GM21381 (cell line): ENCODE measurements at regions not wholly inside any gene's neighbourhood (a gene's known extent, or its start where the extent isn't known, plus 50 kb on each side); places are given as distances from the start of the nearest gene placed in this dataset.

ENCODE experiments used
- ATAC-seq: cut with Tn5 transposase; IDR thresholded peaks from one replicate; pipeline ENCODE4 v1.9.1; 2021; ENCODE audit warnings: mild to moderate bottlenecking, moderate library complexity; ENCODE audit not compliant: unreplicated experiment

DNA sequence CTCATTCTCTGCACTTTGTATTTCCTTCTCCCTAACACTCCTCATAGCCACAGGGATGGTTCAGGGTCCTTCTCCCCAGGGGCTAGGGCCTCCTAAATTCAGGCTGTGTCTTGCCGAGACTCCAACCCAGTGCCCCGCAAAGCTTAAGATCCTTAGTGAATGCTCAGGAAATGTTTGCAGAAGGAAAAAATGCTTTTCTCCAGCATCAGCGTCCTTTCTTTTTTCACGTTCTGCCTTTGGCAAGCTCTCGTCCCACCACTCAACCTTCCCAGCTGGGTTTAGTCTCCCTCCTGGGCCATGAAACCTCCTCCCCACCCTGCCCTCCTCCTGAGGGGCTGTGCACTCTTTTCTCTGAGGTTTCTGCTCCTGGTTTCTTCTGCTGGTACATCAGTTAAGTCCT lies 503.8 kb upstream of the B3GAT1 start:
- ATAC-seq: no peak

DNA sequence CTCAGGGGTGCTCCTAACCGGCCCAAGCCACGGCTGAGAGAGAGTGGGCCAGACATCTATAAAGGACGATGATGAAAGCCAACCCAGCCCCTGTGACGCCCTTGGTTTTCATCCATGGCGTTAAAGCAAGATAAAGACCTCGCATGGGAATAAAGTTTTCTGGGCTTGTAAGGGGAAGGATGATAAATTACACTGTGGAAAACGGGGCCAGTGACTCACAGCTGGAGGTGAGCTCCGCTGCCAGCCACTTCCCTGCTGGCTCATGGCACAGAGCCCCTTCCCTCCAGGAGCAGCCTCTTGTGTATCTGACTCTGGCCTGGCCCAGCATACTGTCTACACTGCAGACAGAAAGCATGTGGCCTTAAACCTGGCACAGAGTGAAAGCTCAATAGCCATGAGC lies 503.2 kb upstream of the B3GAT1 start:
- ATAC-seq: no peak

DNA sequence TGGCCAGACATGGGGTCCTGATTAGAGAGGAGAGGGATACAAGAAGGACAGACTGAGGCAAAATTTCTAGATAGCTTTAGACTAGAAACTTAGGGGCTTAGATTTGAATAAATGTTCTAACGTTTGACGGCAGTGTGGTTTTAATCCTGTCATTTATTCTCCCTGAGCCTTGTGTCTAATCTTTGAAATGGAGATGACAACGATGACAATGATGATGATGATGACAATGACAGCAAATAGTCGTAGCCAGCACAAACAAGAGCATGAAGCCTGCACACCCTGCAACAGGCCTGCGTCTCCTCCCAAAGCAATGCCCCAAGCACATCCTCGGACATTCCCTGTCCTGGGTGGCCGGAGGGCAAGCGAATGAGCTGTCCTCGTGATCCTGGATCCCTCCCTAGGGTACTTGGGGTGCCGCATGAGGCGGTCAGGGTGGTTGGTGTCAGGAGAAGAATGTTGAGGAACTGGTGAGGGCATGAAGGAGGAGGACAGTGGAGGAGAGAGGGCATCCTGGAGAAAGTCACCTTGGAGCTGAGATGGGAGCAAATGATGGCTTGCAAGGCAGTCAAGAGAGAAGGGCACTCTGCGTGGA lies 502.1 kb upstream of the B3GAT1 start:
- no peak for ATAC-seq

DNA sequence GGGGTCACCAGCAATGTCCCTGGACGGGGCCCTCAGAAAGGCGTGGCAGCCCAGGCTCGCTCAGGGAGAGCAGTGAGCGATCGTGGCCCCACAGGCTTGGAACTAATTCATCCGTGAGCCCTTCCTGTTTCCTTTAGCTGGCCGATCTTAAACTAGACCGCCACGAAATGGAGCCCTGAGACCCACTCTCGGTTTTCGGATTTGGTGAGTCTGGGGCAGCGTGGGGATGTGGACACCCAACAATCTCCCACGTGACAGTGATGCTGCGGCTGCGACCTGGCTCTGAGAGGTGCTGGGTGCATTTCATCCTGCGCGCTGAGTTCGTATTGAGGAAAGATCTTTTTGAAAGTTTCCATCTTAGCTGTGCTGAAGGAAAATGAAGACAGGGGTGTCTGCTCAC lies 501.3 kb upstream of the B3GAT1 start:
- ATAC-seq: no peak

DNA sequence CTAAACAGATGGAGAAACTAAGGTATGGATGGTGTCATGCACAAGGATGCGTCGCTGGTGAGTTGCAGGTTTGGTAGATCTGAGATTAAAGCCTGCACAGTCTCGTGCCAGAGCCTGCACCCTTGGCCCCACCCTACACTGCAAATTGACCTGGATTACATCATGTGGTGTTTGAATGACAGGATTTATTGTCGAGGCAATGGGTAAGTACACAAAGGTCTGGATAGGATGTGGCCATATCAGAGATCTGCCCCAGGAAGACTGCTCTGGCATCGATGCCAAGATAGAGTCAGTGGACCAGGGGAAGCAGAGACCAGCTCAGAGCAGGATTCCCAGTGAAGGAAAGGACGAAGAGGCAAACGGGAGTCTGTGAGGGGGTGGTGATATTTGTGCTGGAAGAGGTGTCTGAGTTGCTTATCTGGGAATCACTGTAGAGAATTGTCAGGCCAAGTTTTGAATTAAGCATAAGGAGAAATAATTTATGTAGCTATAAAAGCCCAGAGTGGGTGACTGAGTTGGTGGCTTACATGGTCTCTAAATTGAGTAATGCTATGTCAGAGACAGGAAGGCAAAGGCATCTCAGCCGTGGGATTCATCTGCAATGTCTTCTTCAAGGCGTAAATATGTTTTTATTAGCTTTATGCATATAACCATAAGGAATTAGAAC lies 499.6 kb upstream of the B3GAT1 start:
- no peak for ATAC-seq

DNA sequence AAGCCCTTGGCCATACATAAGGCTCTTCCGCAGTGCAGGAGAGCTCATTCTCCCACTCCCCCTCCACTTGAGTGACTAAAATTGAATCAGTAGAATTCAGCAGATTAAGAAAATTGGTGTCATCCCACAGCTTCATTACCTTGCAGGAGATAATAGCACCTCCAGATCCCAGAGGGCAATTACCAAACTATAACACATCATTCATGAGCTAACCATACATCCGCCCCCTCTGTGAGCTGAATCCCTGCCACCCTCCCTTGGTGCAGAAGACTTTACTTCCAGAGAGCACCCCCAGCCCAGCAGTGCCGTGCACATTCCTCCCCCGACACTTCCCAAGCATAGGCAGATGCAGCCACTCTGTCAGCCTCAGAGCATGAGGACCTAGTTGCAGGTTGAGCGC lies 496.5 kb upstream of the B3GAT1 start:
- no peak for ATAC-seq

DNA sequence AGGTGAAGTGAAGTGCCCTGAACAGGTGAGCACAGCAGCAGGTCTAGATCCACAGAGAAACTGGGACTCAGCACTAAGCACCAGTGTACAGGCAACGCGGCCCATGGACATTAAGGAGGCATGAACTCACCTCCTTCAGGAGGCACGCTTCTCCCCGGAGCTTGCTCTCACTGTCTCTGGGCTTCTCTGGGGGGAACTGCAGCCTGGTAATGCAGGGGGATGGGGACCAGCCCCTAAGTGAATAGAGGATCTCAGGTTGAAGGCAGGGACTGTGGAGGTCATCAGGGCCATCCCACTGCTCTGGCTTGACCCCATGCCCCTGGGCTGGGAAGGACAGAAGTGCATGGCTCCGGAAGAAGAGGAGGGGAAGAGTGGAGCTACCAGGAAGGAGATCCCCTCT lies 495.6 kb upstream of the B3GAT1 start:
- no peak for ATAC-seq

DNA sequence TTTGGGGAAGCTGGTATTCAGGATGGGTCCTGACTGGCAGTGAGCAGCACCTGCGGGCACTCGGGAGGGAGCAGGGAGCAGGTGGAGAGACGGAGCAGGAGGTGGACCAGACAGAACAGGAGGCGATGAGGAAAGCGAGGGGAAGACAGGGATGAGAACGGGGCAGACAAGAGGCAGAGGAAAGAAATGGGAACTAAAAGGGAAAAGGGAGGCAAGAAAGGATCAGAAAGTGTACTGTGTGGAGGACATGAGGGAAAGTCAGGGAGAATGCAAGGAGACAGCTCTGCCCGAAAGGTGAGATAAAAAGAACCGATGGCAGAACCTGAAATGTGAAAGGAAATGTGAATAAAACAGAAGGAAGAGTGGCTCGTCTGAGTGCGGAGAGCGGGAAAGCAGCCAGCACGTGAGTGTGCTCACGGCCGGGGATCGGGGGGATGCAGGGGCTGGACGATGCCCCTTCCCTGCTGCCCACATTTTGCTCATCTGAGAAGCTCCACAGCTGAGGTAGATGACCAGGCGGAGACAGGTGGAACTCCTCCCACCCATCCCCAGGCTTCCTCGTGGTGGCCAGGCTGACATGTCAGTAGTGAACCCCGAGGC lies 494.4 kb upstream of the B3GAT1 start:
- no peak for ATAC-seq

DNA sequence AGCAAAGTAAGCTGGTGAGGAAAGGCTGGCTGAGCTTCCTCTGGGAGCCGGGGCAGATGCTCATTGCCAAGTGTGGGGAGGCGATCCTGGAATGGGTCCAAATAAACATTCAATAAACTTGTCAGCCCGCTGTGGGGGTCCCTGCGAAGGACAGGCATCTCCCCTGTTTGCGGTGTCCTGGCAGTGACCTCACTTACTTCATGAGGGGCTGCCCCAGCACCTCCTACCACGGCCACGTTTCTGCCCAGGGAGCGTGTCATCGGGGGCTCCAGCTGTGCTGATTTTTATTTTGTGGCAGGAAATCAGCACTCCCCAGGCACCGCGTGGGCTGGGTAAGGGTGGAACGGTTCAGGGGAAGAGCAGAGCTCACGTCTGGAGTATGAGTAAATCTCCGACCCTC lies 493.9 kb upstream of the B3GAT1 start:
- no peak for ATAC-seq

DNA sequence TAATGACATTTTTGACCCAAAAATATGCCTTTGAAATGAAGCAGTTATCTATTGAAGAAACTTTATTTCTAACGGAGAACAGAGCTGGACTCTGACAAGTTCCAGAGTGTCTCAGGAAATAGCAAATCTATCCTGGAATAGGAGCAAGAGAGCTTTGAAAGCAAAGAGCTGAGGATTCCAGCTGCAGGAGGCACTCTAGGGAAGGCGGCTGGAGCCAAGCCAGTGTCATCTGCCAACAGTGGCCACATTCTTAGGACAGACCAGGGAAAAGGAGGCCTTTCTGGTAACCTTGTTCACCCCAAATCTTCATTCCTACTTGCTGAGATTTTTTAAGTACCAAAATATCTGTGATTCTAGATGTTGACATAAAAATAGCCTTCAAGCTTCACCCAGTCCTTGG lies 493.5 kb upstream of the B3GAT1 start:
- ATAC-seq: no peak

DNA sequence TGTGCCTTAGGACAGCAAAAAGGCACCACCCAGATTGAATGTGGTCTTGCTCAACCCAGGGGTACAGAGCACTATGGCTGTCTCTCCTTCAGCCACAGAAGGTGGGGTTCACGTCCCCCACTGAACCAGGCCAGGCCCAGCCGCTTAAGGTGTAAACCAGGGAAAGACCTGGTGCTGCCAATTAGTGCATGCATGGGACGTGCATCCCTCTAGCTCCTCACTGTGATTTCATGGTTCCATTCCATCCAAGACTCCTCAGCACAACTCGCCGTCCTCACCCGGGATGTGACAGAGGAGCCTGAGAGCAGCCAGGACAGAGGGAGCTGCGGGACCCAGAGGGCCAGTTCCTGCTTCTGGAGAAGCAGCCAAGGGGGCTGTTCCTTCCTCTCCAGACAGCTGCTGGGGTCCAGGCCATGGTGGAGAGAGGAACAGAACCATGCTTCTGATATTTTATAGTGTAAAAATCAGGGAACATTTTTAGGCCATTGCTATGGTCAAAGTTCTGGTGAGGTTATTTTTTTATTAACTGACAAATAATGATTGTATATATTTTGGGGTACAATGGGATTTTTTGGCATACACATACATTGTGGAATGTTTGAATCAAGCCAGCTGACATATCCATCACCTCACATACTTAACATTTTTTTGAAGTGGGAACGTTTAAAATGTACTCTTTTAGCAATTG lies 492.2 kb upstream of the B3GAT1 start:
- no peak for ATAC-seq

DNA sequence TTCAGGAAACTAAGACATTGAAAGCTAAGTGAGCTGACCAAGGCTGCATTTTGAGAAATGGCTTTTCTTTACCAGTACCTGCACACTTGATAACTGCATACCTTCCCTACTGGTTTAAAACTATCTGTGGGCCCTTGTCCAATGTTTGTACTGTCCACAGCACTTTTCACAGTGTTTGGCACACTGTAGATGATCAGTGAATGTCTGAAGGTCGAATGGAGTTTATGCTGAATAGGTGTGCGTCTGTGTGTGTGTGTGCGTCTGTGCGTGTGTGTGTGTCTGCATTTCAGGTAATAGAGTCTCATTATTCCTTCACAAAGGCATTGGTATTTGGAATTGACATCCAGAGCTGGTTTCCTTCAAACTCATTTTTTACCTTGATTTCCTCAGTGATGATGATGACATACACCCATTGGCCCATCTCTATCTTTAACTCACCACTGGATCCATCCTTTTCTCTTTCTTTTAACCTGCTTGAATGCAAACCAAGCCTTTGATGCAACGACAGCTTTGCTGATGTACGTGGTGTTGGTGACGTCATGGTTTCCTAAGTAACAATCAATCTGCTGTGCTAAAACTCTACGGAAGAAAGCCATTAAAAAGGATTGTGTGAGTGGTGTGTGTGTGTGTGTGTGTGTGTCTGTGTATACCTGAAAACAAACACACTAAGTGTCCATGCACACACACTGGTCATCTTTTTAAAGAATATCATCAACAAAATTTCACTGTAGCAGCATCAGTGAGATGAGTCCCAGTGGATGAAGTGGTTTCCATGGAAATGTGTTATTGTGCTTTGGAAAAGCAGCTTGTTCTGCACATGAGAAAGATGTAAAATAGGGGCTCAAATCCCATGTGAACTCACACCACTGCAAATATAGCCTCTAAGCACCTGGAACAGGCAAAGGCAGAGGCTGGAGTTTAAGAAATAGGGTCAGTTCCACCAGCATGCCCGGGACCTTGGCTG lies 490.2 kb upstream of the B3GAT1 start:
- ATAC-seq: no peak

DNA sequence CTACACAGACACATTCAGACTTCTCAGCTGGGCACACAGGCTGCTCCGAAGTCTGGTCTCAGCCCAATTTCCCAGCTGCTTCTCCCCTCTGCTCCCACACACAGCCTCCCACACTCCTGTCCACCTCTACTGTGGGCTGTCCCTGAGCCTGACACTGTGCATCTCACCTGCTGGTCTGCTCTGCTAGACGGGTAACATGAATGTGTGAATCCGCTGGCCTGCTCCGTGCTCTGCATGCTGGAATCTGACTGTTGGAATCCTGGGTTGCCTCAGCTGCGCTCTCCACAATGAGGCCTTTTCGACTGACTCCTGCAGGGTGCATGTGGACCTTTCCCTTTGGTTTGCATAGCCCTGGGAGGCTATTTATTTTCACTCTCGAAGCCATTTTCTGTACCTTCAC lies 489.5 kb upstream of the B3GAT1 start:
- ATAC-seq: no peak

DNA sequence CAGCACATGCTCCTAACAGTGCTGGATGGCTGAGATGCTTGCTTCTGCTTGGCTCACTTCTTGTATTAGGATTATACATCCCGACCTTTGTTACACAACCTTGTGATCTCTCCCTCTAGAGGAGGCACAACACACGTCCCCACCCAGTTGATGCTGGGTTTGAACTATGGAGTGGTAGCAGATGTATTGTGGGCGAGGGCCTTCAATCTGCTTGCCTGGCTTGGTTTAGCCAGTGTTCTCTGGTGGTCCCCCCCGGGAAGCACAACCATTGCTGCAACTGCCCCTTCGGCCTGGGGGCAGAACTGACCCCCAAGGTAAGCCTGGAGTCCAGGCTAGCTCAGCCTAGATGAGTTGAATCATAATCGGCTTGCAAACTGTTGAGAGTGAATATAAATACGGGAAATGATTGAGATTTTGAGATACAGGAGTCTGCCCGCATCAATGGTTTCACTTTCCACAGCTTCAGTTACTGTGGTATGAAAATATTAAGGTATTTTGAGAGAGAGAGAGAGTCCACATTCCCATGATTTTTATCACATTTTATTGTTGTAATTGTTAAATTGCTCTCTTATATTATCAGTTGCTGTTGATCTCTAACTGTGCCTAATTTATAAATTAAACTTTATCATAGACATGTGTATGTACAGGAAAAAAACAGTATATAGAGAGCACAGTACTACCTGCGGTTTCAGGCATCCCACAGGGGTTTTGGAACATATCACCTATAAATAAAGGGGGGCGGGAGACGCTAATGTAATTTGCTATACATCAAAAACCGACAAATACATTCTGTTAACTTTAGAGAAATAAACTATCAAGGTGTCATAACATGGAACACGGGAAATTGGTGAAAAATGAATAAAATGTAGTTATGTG lies 482.0 kb upstream of the B3GAT1 start:
- no peak for ATAC-seq

DNA sequence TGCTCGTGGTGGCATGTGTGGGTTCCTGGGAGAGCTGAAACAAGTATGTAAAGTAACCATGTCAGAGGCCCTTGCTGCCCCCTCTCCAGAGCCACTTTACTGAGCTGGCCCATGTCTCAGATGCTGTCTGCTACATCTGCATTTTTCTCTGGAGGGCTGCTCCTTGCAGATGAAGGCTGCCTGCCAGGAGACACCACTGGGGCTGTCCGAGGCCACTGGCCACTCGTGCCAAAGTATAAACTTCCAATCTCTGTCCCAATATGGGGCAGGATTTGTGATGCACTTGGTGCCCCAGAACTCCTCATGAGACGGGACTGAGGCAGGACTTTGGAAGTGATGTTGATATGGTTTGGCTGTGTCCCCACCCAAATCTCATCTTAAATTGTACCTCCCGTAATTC lies 478.4 kb upstream of the B3GAT1 start:
- no peak for ATAC-seq

DNA sequence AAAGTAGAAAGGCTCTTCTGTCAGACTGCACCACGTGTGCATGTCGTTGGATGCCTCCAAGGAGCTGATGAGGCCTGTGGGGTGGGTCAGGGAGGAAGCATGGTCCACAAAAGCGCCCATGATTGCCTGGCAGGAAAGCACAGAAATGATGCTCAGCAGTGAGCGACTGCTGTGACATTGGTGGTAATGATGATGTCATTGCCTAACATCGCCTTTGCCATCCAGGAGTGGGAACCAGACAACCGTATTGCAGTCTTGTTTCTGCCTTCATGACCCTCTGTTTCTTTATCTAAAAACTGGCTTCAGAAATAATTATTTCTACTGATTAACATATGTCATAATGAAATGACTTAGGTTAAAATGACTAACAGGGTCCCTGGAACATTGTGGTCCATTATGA lies 477.8 kb upstream of the B3GAT1 start:
- ATAC-seq: no peak

DNA sequence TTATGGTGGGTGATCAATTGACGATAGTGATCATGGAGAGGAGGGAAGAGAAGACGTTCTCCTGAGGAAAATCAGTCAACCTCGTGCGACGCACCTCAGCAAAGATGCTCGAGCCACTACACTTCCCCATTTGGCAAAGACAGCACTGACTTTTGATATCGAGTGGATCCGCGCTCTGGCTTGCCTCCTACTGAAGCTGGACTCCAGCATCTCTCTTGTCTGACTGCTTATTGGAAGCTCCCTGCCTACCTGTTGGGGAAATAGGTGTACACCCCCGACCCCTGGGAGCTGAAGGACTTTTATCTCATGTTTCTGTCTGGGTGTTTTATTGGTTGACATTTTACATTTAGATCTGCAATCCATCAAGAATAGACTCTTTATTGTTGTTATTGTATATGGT lies 476.8 kb upstream of the B3GAT1 start:
- no peak for ATAC-seq

DNA sequence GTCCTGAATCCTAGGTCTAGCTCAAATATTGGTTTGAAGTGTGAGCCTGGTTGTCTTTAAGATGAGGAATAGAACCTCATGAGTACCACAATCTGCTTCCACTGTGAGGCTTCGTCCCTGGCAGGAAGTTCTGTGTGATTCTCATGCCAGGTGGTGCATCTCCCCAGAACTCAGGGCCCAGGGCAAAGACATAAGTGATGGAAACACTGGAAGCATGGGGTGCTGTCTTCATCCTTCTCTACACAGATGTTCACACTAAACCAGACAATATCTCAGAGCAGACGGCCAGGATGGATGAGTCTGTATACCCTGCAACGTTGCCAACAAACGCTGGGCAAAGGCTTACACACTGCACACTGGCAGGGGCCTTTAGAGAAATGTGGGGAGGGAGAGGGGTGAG lies 475.9 kb upstream of the B3GAT1 start:
- no peak for ATAC-seq

DNA sequence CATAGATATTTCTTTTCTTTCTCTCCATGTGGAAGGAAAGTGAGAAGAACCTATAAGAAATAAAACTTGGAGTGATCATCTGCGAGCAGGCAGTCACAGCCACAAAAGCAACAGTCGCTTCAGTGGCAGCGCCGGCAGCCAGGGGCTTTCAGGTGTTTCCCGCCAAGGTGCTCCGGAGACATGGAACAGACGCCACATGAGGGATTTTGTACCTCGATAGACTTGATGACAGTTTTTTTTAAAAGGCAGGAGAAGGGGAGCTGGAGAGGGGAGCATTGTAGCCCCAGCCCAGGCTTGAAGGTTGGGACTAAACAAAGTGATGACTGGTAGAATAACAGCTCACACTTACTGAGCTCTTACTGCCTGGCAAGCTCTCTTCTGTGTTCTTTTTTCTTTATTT lies 471.4 kb upstream of the B3GAT1 start:
- no peak for ATAC-seq

DNA sequence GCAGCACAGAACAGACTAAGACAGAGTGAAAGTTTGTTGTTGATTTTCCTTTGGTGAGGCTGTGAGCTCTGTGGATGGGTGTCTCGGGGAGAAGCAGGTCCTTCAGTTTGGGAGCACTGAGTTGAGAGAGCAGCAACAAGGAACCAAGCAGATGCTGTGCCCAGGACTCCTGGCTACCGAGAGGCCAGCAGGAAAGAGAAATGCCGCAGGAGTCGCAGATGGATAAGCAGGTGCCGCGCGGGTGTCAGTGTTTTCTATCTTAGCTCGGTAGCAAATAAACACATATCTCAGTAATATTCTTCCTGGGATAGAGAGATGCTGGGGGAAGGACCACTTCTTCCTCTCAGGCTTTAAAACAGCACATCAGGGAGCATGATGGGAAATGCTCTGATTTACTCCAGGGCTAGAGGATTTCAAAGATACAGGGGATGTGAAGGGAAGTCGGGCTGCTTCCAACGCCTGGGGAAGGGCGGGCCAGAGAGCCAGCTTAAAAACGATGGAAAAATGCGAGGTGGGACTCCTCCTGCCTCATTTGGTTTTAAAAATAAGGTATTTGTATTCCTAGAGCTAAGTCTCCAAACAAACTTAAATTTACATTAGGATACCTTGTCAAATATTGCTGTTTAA lies 470.7 kb upstream of the B3GAT1 start:
- no peak for ATAC-seq
